WTC11 (cell line): ENCODE measurements at regions not wholly inside any gene's neighbourhood (a gene's known extent, or its start where the extent isn't known, plus 50 kb on each side); places are given as distances from the start of the nearest gene placed in this dataset.

Experiments used
- ATAC-seq: fragments of 200-7000 bp; cut with Tn5 transposase; 2 replicates; pipeline ENCODE4 v1.10.0; 2021; ENCODE audit warnings: mild to moderate bottlenecking, moderate library complexity
- CTCF ChIA-PET: fragments of 300-600 bp; sonication (Branson Sonifier 250); formaldehyde crosslinking; loops from one replicate; lab custom pipeline; 2021; ENCODE audit warnings: antibody characterized with exemption; lab: Charles Lee
- POLR2A ChIA-PET: fragments of 350-600 bp; sonication (Branson Sonifier 250); formaldehyde crosslinking; loops from one replicate; lab custom pipeline; 2021; ENCODE audit warnings: antibody characterized with exemption; lab: Charles Lee
- DNase-seq: peaks from one replicate; pipeline ENCODE4 v3.0.0; 2021; ENCODE audit warnings: low spot score
- H3K27ac Mint-ChIP-seq: 2 replicates; pipeline ENCODE4 v1.8.0; 2021; ENCODE audit warnings: mixed read lengths
- H3K27me3 Mint-ChIP-seq: 2 replicates; pipeline ENCODE4 v1.8.0; 2021; ENCODE audit warnings: low read depth, mild to moderate bottlenecking, moderate library complexity, mixed read lengths
- H3K36me3 Mint-ChIP-seq: 2 replicates; pipeline ENCODE4 v1.8.0; 2021; ENCODE audit warnings: mixed read lengths
- H3K4me1 Mint-ChIP-seq: 2 replicates; pipeline ENCODE4 v1.8.0; 2022; ENCODE audit warnings: mixed read lengths
- H3K4me3 Mint-ChIP-seq: 2 replicates; pipeline ENCODE4 v1.8.0; 2021; ENCODE audit warnings: mild to moderate bottlenecking, moderate library complexity, mixed read lengths
- H3K9me3 Mint-ChIP-seq: 2 replicates; pipeline ENCODE4 v1.8.0; 2021; ENCODE audit warnings: mixed read lengths
- E2F5 ChIP-seq: sonication (generic); formaldehyde crosslinking; IDR thresholded peaks from 2 replicates; pipeline ENCODE4 v1.8.1; 2022; ENCODE audit warnings: mild to moderate bottlenecking, moderate library complexity, missing genetic modification reagents
- EMX1 ChIP-seq: fragments of 250-450 bp; sonication (Bioruptor Pico); IDR thresholded peaks from 2 replicates; pipeline ENCODE4 v1.8.0; 2021; ENCODE audit warnings: mild to moderate bottlenecking
- IRF2 ChIP-seq: sonication (generic); formaldehyde crosslinking; IDR thresholded peaks from 2 replicates; pipeline ENCODE4 v1.8.0; 2022; ENCODE audit warnings: low read depth, missing genetic modification reagents, borderline replicate concordance
- NFATC4 ChIP-seq: fragments of 250-450 bp; sonication (Bioruptor Pico); IDR thresholded peaks from 2 replicates; pipeline ENCODE4 v1.9.0; 2021; ENCODE audit warnings: mild to moderate bottlenecking
- NR1H2 ChIP-seq: sonication (generic); formaldehyde crosslinking; IDR thresholded peaks from 2 replicates; pipeline ENCODE4 v1.9.0; 2021; ENCODE audit warnings: mild to moderate bottlenecking, moderate library complexity, missing genetic modification reagents
- SMAD4 ChIP-seq: sonication (generic); formaldehyde crosslinking; IDR thresholded peaks from 2 replicates; pipeline ENCODE4 v1.8.0; 2022; ENCODE audit warnings: mild to moderate bottlenecking, missing genetic modification reagents
- SOX15 ChIP-seq: fragments of 250-450 bp; sonication (Bioruptor Pico); IDR thresholded peaks from 2 replicates; pipeline ENCODE4 v1.9.0; 2021; ENCODE audit warnings: mild to moderate bottlenecking
- ZMAT4 ChIP-seq: fragments of 250-450 bp; sonication (Bioruptor Pico); IDR thresholded peaks from 2 replicates; pipeline ENCODE4 v1.9.0; 2021; ENCODE audit warnings: mild to moderate bottlenecking
- TF ChIP-seq, protein P1 (sequence below): fragments of 250-450 bp; sonication (Bioruptor Pico); conservative IDR thresholded peaks from 2 replicates; pipeline ENCODE4 v1.9.0; 2021; ENCODE audit warnings: mild to moderate bottlenecking
- TF ChIP-seq, protein P2 (sequence below): sonication (generic); formaldehyde crosslinking; IDR thresholded peaks from 2 replicates; pipeline ENCODE4 v1.8.1; 2022; ENCODE audit warnings: missing genetic modification reagents, borderline replicate concordance
- TF ChIP-seq, protein P3 (sequence below): sonication (generic); formaldehyde crosslinking; IDR thresholded peaks from 2 replicates; pipeline ENCODE4 v1.8.0; 2022; ENCODE audit warnings: mild to moderate bottlenecking, missing genetic modification reagents
- TF ChIP-seq, protein P4 (sequence below): sonication (generic); formaldehyde crosslinking; IDR thresholded peaks from 2 replicates; pipeline ENCODE4 v1.8.0; 2022; ENCODE audit warnings: missing genetic modification reagents
- TF ChIP-seq, protein P5 (sequence below): sonication (generic); formaldehyde crosslinking; IDR thresholded peaks from 2 replicates; pipeline ENCODE4 v1.8.1; 2023; ENCODE audit warnings: mild to moderate bottlenecking, missing genetic modification reagents

GRCh38 chr2:51844596-51844995 is 812.7 kb upstream of the NRXN1 start:
- ChIA-PET CTCF (no interaction called here), POLR2A (no interaction called here)
- H3K27me3 Mint-ChIP-seq = no peaks in the 10 kb centered on the region
- DNase-seq (no peak), ATAC-seq (no peak)
- H3K36me3 Mint-ChIP-seq = no peaks in the 10 kb centered on the region
- no peak overlapping the region for H3K4me3 Mint-ChIP-seq
- no peak for TF ChIP-seq NFATC4 (CRISPR knock-in tag)
- TF ChIP-seq, protein P1, sequence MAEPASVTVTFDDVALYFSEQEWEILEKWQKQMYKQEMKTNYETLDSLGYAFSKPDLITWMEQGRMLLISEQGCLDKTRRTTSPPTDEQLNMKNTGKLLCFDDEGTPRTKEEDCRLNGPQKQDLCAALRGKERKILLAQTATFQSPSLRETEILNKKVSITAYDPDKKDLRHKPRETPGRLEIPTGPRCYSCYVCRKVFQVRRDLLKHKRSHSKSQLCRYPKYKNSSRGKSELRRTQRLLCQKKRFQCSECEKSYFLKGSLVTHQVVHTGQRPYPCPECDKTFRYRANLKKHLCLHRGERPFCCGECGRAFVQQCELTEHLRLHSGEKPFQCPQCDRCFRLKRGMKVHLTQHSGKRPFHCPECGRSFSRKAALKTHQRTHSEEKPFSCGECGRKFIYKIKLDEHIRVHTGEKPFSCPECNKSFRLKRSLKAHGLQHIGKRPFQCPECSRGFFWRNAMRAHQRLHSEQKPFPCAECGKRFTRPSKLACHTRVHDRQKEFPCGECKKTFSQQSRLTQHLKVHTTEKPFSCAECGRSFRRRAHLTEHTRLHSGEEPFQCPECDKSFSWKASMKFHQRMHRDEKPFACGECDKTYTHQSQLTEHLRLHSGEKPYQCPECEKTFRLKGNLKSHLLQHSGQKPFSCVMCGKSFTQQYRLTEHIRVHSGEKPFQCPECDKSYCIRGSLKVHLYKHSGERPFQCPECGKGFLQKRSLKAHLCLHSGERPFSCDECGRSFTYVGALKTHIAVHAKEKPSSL (CRISPR knock-in tag) = no peak
- TF ChIP-seq, protein P2, sequence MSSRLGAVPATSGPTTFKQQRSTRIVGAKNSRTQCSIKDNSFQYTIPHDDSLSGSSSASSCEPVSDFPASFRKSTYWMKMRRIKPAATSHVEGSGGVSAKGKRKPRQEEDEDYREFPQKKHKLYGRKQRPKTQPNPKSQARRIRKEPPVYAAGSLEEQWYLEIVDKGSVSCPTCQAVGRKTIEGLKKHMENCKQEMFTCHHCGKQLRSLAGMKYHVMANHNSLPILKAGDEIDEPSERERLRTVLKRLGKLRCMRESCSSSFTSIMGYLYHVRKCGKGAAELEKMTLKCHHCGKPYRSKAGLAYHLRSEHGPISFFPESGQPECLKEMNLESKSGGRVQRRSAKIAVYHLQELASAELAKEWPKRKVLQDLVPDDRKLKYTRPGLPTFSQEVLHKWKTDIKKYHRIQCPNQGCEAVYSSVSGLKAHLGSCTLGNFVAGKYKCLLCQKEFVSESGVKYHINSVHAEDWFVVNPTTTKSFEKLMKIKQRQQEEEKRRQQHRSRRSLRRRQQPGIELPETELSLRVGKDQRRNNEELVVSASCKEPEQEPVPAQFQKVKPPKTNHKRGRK = no peak
- TF ChIP-seq SMAD4 (CRISPR knock-in tag) = no peak
- TF ChIP-seq, protein P3, sequence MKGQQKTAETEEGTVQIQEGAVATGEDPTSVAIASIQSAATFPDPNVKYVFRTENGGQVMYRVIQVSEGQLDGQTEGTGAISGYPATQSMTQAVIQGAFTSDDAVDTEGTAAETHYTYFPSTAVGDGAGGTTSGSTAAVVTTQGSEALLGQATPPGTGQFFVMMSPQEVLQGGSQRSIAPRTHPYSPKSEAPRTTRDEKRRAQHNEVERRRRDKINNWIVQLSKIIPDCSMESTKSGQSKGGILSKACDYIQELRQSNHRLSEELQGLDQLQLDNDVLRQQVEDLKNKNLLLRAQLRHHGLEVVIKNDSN (CRISPR knock-in tag) = no peak
- TF ChIP-seq, protein P4, sequence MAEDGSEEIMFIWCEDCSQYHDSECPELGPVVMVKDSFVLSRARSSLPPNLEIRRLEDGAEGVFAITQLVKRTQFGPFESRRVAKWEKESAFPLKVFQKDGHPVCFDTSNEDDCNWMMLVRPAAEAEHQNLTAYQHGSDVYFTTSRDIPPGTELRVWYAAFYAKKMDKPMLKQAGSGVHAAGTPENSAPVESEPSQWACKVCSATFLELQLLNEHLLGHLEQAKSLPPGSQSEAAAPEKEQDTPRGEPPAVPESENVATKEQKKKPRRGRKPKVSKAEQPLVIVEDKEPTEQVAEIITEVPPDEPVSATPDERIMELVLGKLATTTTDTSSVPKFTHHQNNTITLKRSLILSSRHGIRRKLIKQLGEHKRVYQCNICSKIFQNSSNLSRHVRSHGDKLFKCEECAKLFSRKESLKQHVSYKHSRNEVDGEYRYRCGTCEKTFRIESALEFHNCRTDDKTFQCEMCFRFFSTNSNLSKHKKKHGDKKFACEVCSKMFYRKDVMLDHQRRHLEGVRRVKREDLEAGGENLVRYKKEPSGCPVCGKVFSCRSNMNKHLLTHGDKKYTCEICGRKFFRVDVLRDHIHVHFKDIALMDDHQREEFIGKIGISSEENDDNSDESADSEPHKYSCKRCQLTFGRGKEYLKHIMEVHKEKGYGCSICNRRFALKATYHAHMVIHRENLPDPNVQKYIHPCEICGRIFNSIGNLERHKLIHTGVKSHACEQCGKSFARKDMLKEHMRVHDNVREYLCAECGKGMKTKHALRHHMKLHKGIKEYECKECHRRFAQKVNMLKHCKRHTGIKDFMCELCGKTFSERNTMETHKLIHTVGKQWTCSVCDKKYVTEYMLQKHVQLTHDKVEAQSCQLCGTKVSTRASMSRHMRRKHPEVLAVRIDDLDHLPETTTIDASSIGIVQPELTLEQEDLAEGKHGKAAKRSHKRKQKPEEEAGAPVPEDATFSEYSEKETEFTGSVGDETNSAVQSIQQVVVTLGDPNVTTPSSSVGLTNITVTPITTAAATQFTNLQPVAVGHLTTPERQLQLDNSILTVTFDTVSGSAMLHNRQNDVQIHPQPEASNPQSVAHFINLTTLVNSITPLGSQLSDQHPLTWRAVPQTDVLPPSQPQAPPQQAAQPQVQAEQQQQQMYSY (CRISPR knock-in tag) = no peak
- no peak for TF ChIP-seq ZMAT4 (CRISPR knock-in tag)
- TF ChIP-seq NR1H2 (CRISPR knock-in tag) = no peak
- no peak for TF ChIP-seq EMX1 (CRISPR knock-in tag)
- no peaks in the 10 kb centered on the region for H3K9me3 Mint-ChIP-seq
- no peak overlapping the region for H3K27ac Mint-ChIP-seq
- H3K4me1 Mint-ChIP-seq = peaks cover 17% of the 10 kb centered on the region

- no peak for ATAC-seq
- ChIA-PET CTCF (no interaction called here), POLR2A (no interaction called here)
- H3K9me3 Mint-ChIP-seq = no peaks in the 10 kb centered on the region
- no peak overlapping the region for H3K27ac Mint-ChIP-seq
- no peak overlapping the region for H3K4me3 Mint-ChIP-seq
- no peaks in the 10 kb centered on the region for H3K4me1 Mint-ChIP-seq
- DNase-seq = no peak
- H3K36me3 Mint-ChIP-seq = no peaks in the 10 kb centered on the region
- TF ChIP-seq IRF2 (CRISPR knock-in tag) (no peak), E2F5 (CRISPR knock-in tag) (no peak), SOX15 (CRISPR knock-in tag) (no peak)
- TF ChIP-seq, protein P5, sequence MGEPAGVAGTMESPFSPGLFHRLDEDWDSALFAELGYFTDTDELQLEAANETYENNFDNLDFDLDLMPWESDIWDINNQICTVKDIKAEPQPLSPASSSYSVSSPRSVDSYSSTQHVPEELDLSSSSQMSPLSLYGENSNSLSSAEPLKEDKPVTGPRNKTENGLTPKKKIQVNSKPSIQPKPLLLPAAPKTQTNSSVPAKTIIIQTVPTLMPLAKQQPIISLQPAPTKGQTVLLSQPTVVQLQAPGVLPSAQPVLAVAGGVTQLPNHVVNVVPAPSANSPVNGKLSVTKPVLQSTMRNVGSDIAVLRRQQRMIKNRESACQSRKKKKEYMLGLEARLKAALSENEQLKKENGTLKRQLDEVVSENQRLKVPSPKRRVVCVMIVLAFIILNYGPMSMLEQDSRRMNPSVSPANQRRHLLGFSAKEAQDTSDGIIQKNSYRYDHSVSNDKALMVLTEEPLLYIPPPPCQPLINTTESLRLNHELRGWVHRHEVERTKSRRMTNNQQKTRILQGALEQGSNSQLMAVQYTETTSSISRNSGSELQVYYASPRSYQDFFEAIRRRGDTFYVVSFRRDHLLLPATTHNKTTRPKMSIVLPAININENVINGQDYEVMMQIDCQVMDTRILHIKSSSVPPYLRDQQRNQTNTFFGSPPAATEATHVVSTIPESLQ (CRISPR knock-in tag) = no peak
- H3K27me3 Mint-ChIP-seq = no peaks in the 10 kb centered on the region
Observed at GRCh38 chr2:51829477-51829876, 797.5 kb upstream of the NRXN1 start.
